HG03575 (cell line): ENCODE measurements at regions not wholly inside any gene's neighbourhood (a gene's known extent, or its start where the extent isn't known, plus 50 kb on each side); places are given as distances from the start of the nearest gene placed in this dataset.

Source experiments
- ATAC-seq: cut with Tn5 transposase; IDR thresholded peaks from one replicate; pipeline ENCODE4 v1.9.1; 2021; ENCODE audit not compliant: unreplicated experiment, insufficient number of reproducible peaks, low FRiP score; ENCODE audit errors: extremely low read depth

DNA sequence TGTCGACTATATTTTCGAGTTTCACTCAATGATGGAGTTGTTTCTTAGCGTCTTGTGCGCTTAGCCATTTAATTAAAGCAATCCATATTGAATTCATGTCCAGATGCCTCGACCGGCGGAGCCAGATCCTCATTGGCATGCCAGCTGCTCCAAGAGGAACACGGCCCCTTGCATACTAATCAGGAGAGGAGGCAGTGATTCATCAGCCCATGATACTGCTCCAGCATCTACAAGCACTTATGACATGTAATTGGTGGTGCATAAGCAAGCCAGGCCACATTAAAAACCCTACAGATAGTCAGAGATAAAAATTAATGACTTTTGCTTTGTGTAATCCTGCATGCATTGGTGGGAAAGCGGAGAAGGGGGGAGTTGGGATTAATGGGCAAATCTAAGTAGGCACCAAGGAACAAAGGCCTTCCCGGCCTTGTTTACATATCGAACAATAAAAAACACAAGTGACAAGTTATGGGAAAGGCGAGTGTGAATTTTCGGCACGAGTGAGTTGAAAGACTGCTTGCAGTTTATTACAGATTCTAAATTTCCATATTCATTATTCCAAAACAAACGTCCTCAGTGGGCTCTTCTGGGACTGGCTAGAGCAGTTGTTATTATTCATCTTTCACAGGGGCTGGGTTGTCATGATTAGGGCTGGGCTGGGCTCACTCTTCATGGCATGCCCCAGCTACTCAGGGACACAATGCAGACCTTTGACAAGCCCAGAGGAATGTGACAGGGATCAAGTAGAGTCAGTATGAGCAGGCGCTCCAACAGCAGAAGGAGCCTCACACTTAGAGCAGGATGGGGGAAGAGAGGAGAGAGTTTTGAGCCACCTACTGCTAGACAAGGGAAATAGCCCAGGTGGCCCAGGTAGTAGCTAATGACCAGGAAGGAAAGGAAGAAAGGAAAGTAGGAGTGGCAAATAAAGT lies 281.7 kb upstream of the ZFHX3 start:
- no peak for ATAC-seq

DNA sequence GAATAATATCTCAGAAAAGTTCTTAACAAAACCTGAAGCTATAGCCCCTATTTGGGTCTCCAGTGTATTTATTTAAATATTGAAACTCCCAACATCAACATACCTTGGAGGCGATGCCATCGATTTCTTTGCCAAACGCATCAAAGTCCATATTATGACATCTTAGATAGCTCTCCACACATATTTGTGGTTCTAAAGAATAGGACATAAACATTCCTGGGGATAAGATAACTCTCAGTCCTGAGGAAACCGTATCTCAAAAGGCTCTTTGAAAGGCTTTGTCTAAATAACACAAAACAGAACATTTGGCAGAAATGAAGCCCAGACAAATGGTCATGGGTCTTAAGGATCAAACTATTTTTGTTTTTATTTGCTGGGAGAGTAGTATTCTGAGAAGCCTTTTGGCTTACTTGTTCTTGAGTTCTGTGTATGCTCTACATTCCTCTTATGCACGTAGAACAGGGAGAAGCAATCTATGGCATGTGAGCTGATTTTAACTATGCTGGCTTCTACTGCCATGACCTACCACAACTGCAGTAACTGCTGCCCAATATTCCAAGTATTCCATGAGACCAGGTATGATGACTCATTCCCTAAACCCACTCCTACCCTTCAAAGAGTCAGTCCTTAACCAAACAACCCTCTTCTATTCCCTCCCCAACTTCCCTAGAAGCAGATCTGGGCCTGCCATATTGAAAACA lies 279.0 kb upstream of the ZFHX3 start:
- no peak for ATAC-seq

DNA sequence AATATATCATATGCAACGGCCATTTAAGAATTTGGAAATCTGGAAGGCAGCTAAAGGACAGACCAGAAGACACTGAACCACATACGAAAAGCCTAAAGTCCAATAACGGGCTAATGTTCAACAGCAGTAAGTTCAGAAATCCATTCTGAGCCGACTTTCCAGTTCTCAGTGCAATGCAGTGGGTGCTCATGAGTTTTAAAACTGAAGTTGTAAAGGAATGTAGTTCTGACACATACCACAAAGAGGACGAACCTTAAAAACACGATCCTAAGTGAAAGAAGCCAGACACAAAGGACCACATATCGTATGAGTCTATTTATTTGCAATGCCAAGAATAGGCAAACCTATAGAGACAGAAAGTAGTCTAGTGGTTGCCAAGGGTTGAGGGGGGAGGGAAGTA lies 278.3 kb upstream of the ZFHX3 start:
- no peak for ATAC-seq

DNA sequence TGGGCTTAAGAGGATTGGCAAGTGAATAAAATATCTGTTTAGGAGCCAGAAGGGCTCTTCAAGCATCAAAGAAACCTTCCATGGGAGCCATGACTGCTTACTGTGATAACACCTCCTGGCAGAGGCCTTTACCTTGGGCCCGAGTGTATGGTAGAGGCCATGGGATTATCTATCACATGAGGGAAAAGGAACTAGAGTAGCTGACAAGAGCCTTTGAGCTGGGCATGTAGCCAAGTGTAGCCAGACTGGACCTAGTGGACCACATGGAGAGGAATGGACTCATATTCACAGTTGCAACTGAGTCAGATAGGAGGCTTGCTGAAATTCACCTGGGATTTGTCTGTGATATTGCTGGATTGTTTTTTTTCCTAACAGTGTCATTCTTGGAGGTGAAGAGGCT lies 276.0 kb upstream of the ZFHX3 start:
- ATAC-seq, result no peak

DNA sequence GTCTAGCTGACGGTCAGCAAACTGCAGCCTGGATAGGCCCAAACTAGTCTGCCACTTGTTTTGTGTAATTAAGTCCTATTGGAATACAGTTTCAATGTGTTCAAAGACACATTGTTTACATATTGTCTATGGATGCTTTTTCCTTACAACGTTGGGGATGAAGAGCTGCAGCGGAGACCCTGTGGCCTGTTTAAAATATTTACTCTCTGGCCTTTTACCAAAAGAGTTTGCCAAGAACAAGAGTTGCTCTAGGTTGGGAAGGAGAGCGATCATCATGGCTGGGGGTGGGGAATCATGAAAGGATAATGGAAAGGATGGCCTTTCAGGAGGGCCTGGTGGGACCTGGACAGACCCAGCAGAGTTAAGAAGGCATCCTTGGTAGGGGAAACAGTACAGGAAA lies 274.9 kb upstream of the ZFHX3 start:
- ATAC-seq, result no peak

DNA sequence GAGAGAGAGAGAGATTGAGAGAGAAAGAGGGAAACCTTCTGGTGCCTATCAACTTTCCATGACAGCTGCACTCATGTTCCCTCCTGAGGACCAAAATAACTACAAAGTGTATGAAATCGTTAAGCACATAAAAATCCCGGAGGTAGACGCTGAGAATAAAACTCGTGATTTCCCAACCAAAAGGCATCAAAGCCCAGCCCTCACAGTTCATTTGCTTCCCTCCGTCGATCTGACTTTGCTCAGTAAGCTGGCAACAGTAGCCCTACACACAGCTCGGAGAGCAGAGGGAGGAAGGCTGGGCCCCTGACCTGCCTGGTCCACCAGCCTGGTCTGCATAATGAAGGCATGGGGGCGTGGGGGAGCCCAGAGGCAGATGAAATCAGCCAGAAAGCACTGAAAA lies 273.9 kb upstream of the ZFHX3 start:
- no peak for ATAC-seq

DNA sequence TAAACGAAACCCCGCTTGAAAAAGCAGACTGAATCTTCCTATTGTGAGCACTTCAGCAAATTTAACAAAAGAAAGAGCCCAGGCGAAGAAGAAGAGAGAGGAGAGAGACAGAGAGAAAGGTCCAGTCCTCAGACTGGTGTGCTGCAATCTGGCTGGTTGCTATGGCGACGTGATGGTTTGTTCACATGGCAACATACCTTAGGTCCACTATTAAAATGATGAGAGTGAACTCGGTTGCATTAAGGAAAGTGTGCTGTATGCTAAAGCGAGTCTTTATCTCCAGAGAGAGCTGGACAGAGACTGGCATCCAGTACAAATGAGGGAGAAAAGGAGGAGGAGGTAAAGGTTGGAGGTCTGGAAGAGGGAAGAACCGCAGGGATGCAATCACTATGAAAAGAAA lies 271.8 kb upstream of the ZFHX3 start:
- ATAC-seq, result no peak

DNA sequence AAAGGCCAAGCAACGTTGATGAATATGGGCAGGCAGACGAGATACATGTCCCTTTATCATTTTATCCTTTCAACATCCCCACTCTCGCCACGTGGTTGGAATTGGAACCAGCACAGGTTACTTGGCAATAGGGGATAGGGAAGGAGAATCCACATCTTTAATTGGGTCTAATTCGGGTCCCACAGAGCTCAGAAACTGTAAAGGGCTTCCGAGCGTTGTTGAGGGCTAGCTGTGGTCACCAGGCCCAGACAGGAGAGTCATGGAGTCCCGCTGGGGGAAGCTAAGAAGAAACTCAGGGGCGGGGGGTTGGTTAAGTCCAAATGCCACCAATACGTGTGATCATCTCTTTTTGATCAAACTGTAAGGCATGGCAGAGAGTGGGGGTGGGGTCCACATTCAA lies 271.3 kb upstream of the ZFHX3 start:
- ATAC-seq, result no peak

DNA sequence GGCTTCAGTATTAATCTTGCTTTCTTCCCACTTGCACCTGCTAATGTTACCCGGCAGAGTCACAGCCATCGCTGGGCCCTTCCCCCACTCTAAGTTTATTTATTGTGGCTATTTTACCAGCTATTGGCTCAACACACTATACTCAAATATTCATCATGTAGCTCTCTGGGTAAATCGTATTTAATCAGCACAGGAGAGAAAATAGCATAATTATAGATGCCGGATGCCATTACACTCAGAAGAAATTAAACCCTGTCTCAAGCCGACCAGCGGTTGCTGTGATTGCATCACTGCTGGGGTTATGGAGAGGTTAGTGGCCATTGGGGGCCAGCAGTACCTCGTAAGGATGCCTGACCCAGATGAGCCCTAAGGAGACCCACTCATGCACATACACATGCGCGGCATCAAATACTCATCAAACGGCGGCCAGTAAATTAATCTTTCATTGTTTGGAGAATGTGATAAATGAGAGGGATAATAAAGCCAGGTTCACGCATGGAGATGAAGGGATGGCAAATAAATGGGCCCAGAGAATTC lies 269.5 kb upstream of the ZFHX3 start:
- no peak for ATAC-seq

DNA sequence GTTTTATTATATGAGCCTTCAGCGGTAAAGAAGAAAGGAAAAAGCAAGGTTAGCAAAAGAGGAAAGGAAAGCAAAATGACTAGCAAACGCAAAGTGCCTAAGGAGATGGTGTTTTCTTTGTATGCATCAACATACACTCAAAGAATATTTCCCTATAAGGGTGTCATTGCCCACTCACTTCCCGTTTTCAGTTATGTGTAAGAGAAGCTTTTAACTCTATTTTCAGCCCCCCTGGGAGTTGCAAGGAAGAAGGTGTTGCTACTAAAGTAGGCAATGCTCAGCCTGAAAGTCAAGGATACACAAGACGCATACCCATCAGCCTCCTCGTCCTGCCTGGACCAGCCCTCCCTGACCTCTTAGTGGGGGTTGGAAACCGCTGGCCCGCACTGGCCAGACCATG lies 267.7 kb upstream of the ZFHX3 start:
- ATAC-seq, result peak; percentile 81

DNA sequence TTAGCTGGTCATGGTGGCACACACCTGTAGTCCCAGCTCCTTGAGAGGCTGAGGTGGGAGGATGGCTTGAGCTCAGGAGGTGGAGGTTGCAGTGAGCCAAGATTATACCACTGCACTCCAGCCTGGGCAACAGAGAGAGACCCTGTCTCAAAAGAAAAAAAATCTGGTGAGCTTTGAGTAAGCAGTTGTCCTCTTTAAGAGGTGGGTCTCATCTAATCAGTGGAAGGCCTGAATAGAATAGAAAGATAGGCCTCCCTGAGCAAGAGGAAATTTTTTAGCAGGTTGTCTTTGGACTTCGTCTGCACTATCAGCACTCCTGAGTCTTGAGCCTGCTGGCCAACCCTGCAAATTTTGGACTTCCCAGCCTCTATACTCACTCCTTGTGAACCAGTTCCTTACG lies 266.0 kb upstream of the ZFHX3 start:
- no peak for ATAC-seq

DNA sequence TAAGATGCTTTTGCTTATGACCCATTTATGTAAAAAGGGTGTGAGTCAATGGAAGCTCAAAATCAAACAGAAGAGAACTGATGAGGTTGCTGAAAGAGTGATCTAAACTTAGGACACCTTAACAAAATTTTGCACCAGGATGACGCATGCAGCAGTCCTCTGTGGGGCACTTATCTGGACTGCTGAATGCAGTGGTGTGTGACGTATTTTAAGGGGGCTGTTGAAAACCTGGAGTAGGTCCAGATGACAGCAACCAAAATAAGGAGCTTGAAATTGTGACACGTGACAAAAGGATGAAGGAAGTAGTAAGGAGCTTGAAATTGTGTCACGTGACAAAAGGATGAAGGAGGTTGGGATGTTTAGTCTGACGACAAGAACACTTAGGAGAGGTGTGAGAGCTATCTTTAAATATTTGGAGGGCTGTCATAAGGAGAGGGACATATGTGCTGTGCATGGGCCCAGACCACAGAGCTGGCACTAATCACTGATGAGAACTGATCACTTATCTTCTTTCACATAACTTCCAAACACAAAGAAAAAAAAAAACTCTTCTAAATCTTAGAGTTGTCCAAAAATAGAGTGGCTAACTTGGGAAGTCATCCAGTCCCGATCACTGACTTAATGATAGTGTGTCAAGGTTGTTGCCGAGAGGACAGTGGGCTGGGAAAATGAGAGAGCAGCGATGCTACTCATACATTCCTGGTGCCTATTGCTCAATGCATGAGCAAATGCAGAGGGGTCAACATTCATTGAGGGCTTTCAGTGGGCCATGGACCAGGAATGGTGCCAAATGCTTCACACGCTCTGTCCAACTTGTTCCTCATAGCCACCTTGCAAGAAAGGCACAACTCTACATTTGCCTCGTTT lies 264.2 kb upstream of the ZFHX3 start:
- ATAC-seq, result no peak

DNA sequence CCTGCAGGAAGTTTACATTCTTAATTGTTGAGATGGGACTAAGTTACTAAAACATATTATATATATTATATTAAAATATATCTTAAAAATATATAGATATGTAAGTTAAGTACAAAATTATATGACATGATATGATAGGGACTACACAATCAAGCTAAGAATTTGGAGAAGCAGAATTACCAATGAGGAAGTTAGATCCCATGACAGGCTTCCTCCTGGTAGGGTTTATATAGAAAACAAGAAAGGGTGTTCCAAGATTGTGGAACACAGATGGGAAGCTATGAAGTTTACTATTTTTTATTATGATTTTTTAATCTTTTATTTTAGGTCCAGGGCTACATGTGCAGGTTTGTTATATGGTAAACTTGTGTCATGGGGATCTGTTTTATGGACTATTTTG lies 260.8 kb upstream of the ZFHX3 start:
- ATAC-seq, result no peak

DNA sequence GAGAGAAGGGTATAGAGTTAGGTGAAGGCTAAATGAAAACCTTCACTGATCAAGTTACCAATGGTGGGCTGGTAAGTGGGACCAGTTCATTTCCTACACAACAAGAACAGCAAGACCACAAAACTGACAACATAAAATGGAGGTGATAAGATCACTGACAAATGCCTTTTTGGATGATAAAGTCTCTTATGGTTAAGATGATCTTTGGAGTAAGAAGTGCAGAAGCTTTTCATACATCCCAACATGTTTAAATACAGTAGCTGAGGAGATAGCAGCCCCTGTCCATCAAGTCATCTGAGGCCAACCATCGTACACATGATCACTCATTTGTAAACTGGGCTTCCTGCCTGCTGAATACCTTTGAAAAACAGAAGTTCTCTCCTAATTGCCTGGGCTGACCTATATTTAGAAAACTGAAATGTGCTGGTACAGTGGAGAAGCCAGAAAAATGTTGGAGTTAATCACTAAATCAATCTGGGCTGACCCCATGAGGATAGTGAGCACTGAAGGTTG lies 259.0 kb upstream of the ZFHX3 start:
- no peak for ATAC-seq

DNA sequence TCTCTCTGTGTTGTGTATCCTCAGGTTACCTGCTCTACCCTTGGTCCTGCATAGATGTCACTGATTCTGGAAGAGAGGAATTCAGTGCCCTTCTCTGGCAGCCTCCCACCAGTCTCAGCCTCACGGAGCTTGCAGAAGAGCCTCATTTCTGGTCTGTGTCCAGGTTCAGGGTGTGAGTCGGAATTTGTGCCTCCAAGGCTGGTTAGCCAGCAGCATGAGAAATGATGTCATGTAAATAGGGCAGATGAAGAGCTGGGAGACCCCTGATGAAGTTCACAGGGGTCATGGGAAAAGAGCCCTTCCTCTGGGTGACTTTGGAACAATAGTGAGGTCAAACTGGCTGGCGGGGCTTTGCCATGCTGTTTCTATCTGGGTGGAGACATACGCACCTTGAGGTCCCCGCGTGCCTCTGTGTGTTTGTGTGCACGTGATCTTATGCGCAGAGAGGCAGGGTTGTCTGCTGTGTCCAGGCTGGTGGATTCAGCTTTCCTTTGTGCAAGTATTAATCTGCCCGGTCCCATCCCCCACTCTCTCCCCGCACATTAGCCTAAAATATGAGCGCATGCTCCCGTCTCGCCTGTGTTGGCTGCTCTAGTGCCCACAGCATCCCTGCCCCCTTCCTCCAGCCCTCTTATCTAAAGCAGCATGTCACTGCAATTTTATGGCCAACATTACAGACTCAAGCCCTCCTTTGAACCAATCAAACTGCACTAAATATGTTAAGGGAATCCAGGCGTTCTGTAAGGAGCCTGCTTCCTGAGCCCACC lies 256.3 kb upstream of the ZFHX3 start:
- ATAC-seq, result no peak

DNA sequence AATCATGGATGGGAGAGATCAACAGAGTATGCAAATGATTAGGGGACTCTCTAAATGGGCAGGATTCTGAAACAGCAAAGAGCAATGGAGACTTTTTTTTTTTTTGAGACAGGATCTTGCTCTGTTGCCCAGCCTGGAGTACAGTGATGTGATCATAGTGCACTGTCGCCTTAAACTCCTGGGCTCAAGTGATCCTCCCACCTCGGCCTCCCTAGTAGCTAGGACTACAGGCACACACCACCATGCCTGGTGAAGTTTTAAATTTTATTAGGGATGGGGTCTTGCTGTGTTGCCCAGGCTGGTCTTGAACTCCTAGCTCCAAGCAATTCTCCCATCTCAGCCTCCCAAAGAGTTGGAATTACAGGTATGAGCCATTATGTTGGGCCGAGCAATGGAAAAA lies 255.0 kb upstream of the ZFHX3 start:
- ATAC-seq, result no peak

DNA sequence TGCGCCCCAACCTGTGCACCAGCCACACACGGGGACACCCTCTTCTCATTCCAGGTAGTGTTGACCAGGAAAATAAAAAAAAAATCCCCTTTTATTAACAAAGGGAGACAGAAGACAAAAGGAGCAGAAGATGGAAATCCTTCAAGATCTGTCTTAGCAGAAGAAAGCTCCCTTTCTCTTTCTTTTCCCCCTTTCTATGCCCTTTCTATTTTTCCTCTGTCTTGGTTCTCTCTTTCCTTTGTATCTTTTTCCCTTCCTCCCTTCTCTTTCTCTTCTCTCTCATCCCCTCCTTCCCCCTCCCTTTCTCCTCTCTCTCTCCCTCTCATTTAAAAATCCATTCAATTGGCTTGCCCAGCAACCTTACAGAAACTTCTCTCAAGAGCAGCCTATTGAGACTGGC lies 254.1 kb upstream of the ZFHX3 start:
- ATAC-seq, result no peak

DNA sequence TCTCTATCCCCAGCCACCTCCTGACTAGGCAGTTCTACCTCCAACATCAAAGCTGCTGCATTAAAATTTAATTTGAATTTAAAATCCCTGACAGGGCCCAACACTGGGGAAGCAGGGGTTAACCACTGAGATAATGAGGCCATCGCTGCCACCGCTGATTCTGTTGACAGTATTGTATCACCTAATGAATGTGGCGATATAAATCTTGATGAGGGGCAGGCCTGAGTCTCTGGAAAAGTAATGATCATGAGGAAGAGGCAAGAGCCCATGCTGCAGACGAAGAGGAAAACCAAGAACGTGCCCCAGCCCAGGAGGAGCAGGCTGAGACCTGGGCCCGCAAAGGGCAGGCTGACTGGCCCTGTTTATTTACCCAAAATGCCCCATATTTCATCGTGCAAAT lies 251.4 kb upstream of the ZFHX3 start:
- ATAC-seq, result no peak
